CD4-positive, alpha-beta T cell treated with Interleukin-4 for 4 hours (primary cell): ENCODE measurements at regions not wholly inside any gene's neighbourhood (a gene's known extent, or its start where the extent isn't known, plus 50 kb on each side); places are given as distances from the start of the nearest gene placed in this dataset.
A peak's percentile ranks its signal among the peaks of the same experiment; 100 is the strongest.

ENCODE experiments used
- DNase-seq: peaks from one replicate; pipeline ENCODE4 v3.0.0-alpha.2; 2020

DNA sequence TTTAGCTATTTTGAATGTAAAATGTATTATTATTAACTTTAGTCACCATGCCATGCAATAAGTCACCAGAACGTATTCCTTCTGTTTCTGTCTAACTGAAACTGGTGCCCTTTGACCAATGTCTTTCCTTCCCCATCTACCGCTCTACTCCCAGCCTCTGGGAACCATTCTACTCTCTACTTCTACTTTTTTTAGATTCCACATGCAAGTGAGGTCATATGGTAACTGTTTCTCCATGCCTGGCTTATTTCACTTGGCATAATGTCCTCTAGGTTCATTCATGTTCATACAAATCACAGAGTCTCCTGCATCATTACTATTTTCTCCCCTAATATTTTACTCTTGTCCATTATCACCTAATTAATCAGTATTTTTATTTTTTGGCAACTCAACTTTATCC is 160.1 kb downstream of the TMX1 start:
- DNase-seq, result no peak

DNA sequence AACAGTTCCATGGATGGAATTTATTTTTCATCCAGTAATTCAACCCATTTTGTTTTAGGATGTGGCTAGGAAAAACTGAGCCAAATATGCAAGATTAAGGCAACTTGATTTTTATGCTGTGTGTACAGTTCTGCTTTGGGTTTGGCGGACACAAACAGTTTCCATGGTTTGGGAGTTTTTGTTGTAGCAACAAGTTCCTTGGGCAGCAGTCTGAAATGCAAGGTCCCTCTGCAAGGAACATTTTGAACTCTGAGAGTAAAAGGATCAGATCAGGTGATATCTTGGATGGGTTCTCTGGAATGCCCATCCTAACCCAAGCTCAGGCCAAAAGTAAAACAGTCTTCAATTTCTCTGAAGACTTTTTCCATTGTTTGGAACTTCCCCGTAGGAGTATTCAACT is 161.2 kb downstream of the TMX1 start:
- DNase-seq, result no peak

DNA sequence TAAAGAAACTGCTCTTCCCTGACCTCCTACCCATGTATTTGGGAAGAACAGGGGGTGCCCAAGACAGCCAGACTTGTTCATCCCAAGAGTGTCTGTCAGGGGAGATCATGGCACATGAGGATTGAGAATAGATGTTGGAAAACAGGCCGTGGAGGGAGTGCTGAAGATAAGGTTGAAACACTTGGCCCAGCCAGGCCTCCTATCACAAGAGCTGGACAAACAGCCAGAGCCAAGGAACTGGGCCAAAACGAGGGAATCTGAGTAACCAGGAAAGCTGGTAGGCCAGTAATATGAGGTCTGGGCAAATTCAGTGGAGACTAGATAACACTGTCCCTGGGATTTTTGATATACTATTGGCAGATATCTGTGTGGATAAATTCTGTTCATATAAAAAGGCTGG is 161.7 kb downstream of the TMX1 start:
- no peak for DNase-seq

DNA sequence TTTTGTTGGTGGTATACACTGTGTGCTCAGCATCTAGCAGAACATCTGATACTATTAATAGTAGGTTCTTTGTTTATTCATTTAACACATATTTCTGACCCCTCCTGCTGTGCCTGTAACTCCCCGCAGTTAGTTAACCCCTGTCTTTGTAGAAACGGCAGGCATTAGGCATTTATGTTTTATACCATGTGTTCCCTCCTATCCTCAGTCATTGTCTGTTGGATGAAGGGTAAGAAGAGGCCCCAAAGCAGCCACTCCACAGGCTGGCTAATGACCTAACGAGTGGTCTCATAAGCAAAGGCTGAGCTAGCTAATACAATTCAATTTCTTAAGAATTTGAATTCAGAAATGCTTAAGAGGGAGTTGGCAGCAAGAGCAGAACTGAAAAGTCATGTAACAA is 170.8 kb downstream of the TMX1 start:
- no peak for DNase-seq

DNA sequence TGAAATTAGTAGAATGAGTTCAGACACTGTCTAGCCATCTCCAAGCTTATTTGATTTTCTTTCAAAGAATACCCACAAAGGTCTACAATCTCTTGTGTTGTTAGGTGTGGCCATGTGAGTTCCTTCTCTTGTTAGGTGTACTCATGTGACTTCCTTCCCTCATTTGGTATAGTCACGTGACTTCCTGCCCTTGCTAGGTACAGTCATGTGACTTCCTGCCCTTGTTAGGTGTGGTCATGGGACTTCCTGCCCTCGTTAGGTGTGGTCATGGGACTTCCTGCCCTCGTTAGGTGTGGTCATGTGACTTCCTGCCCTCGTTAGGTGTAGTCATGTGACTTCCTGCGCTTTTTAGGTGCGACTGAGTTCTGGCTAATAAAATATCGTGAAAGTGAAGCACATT is 179.6 kb downstream of the TMX1 start:
- DNase-seq, result peak; percentile 33

DNA sequence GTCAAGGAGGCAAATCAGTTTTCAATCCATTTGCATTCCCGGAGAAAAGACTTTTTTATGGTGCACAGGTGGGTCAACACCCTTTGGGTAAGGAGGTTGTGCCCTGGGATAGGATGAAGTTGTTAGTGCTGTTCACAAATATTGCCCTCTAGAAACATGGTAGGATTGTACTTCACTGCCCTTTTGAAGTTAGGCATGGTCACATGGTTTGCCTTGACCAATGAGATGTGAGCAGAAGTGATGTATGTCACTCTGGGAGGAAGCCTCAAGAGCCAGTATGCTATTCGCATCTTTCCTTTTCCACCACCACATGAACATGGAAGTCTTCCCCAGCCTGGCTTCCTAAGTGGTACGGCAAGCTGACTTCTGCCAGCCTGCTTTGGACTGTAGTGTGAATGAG is 182.7 kb downstream of the TMX1 start:
- DNase-seq, result no peak

DNA sequence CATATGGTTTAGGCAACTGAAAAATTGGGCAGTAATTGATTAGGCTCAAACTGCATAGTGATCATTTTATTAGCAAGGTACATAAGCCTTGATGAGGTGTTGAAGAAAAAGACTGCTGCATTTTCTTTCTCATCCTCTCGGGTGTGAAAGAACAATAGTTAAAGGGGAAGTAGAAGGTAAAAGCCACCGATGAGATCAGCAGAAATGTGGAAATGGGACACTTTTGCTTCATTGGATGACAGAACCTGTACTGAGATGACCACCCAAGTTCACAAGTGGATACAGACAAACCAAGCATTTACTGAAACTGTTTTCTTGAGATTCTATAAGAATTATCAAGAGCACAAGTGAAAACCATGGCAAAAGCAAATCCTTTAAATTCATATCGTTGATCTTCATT is 184.0 kb downstream of the TMX1 start:
- DNase-seq, result no peak

DNA sequence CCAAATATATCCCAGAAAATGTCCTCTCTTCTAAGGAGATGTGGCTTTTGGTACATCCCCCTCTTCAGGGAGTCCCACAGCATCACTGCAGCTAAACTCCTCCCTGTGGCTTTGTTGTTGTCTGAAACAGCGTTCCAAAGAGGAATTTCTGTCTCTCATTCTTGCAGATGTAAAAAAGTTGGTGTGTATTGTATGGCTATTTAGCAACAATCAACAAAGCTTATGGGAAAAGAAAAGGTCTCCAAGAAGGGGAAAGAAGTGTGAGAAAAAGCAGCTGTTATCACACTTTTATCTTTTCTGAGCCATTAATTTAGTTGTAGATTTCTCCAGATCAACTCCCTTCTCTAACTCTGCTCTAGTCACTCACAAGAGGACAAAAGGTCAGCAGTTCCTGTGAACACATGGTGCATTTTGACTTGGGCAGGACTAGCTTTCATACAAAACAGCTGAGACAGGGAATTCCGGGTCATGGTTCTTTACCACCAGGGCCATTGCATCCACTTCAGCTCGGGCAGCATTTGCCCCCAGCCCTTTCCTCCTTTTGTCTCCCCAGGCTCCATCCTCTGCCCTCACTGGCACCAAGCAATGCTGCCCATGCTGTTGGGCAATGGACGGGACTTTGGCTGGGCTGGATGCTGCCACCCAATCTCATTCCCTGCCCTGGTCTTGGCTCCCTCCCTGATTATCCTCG is 184.7 kb downstream of the TMX1 start:
- DNase-seq, result no peak

DNA sequence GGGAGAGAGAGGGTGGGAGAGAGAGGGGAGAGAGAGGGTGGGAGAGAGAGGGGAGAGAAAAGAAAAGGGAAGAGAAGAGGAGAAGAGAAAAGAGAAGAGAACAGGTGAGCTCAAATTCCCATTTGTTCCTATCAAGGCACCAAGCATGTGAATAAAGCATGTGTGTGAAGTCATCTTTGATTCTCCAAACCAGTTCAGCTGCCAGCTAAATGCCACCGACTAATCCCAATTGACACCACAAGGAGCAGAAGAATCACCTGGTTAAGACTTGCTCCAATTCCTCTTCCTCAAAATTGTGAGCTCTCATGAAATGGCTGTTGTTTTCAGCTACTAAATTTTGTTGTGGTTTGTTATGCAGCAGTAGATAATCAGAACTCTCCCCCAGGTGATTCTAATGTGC is 188.9 kb downstream of the TMX1 start:
- DNase-seq, result no peak

DNA sequence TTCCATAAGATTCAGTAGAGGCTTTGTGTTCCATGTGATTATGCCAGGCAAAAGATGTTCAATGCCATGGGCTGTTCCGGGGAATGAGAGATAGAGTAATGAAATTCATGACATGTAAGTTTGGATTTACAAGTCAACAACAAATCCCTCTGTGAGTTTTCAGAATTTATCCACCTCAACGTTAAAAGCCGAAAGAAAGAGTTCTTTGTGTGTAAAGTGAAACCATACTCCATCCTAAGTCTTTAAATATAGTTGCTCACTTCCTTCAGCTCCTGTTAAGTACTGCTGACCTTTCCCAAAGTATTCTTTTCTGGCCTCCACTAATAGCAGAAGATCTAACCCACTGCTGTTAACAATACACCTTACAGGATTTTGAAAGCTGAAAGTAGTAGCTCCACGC is 190.0 kb downstream of the TMX1 start:
- DNase-seq, result no peak

DNA sequence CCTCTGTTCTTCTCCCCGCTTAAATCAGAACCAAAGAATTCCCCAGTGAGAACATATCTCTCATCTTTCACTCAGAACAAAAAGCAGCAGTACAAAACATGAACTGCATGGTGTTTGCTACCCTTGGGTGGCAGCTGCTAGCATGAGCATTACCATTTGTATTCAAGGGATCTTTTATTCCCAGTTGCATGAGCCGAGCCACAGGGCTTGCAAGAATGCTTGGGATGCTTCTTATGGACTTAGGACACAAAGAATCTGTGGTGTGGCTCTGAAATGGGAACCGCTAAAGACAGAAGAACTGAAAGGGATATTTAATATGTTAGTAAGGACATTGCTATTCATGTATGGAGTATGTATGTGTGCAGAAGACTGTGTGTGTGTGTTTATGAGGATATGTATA is 190.6 kb downstream of the TMX1 start:
- DNase-seq, result no peak

DNA sequence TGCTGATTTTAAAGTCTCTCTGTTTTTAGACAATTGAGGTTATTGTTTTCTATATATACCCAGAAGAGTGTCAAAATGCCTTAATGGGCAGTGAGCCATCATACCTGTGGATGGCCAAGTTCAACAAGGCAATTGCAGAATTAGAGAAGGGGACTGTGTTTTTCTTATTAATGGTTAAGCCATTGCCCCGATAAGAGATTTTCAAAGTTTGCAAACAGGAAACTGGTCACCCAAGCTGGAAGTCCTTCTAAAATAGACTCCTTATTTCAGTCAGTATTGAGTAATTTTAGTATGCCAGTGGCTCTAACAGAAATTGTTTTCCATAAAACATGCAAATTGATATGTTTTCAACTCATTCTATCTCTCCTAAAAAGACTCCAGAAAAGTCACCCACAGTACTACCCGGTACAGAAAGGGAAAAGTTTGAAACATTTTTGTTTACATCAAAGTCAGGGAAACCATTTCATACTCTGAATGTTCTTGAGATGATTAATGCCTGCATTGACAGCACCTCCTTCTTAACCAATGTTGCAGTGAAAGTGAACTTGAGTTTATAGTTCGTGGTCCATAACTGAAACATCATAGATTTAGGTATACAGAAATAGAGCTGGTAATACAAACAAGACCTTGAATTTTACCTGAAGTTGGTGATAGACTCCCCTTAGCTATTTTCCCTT is 191.1 kb downstream of the TMX1 start:
- DNase-seq, result no peak

DNA sequence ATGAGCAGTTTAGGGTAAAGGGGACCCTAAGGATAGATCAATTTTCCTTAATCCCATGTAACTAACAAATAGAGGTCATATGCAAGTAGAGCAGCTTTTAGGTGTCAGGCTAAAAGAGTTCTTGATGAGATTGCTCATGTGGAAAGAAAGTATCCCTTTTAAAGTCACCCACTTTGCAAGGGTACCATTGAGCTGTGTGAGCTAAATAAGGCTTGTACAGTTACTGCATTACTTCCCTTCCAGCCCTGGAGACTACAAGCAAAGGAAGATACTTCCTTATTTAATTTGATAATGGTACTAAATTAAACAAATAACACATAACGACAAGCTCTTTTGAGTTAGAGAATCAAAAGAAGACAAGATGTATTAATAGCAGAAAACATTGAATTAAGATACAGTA is 191.7 kb downstream of the TMX1 start:
- DNase-seq, result no peak

DNA sequence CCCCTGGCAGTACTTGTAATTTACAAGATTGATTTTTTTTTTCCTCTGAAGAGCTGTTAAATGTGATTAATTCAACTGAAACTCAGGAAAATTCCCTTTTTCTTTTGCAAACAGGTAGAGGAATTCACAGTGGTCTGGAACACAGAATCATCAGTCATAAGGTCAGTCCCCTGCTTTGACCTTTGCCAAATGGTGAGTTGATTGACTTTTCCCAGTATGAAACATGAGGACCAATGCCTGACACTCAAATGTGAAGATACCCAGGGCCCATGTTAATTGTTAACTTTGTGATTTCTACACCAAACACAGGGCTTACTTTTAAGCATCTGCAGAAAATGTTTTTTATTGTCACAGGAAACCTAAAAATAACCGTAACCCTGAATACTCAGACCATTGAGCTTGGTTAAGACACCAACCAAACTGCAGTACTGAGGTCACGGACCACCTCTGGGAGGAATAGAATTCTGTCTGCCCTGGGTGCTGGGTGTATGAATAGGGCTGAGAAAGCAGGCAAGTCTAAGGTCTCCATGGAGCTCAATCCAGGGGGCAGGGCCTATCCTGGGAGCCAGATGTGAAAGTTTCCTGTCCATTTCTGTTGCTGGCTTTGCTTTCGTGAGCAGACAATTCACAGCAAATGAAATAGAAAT is 192.4 kb downstream of the TMX1 start:
- no peak for DNase-seq

DNA sequence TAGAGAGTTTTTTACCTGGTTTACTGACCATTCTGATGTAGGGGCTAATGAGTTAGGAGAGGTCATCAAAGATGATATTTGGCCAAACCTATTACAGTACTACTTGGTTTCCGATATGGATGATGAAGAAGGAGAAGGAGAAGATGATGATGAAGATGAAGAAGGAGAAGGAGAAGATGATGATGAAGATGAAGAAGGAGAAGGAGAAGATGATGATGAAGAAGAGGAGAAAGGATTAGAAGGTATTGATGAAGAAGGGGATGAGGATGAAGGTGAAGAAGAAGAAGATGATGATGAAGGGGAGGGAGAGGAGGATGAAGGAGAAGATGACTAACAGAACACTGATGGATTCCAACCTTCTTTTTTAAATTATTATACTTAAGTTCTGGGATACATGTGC is 196.6 kb downstream of the TMX1 start:
- no peak for DNase-seq

DNA sequence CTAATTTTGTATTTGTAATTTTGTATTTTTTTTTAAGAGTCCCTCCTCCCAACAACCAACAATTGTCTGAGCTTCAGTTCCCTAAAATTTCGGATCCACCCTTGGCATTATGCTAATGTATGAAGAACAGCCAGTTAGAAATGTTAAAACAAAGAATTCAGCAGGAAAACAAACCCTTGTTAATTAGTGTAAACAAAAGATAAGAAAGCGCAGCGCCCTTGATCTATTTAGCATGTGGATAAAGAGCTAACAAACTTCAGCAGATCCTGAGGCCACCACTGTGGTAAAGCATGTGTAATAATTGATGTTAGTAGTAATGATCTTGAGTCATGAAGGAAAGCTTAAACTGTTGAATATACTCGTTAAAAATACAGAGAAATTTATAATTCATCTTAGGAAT is 199.8 kb downstream of the TMX1 start:
- no peak for DNase-seq

DNA sequence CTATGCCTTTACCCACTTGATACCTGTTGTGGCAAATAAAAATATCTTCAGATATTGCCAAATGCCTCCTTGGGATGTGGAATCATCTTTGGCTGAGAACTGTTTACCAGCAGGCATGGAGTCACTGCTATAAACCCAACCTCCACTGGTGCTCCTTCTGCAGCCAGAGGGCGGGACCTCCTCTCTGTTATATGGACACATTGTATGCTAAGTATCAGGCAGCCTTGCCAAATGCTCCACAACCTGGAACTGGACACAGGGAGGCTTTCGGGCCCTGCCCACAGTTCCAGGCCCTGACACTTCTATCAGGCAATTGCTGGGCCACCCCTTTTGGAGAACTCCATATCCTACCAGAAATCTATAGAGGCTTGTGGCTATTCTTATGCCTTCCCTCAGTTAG is 201.0 kb downstream of the TMX1 start:
- DNase-seq, result no peak

DNA sequence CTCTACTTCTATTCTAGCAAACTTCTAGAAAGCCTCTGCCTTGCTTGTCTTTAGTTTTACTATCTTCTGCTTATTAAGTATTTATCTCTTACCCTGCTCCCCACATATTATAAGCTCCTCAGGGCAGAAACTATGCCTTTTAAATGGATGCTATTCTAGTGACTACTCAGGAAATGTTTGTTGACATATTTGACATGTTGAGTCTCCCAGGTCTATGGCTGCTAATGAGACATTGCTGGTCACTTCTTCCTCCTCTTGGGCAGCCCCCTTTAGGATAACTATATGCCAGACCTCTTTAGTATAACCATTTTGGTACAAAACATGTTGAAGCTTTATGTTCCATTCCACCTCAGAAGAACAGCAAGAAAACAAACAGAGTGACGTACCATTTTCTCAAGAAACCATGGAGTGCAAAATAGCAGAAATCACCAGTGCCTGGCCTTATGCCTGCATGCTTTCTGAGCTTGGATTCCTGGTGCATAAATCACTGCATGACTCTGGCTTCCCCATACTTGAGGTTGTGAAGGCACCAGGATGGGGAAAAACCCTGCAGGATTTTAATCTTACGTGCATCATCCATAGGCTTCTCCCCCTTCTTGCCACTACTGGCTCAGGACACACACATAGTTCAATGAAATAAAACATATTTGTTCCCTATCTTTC is 202.6 kb downstream of the TMX1 start:
- DNase-seq, result no peak

DNA sequence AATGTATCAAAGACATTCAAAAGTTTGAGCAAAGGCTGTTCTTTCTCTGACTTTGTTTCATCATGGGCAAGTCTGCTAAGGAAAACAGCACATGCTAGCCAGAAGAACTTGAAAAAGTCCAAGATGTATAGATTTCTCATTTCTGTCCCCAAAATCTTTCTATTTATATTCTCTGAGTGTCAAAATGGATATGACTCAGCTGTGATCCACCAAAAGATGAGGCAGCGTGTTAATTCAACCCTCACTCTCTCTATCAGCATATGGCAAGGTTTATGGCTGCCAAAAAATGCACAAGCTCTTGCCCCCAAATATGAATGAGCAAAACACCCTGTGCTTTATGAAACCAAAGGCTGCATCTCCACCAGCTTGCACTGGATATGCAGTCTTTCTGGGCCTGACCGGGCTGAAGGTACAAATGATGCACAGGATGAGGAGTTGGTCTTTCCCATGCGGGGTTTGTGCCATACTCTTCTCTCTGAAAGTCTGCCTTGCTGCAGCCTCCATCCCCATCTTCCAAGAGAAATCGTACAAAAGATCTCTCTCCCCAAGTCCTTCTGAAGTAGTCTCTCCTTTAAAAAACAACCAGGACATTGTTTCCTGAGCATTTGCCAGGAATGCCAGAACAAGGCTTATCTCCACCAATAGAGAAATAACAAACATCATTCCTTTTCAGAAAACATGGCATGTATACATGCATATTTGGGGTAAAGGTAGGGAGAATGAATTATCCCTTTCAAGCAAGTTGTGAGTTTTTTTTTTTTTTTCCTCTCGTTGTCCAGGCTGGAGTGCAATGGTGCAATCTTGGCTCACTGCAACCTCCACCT is 203.4 kb downstream of the TMX1 start:
- DNase-seq, result no peak

DNA sequence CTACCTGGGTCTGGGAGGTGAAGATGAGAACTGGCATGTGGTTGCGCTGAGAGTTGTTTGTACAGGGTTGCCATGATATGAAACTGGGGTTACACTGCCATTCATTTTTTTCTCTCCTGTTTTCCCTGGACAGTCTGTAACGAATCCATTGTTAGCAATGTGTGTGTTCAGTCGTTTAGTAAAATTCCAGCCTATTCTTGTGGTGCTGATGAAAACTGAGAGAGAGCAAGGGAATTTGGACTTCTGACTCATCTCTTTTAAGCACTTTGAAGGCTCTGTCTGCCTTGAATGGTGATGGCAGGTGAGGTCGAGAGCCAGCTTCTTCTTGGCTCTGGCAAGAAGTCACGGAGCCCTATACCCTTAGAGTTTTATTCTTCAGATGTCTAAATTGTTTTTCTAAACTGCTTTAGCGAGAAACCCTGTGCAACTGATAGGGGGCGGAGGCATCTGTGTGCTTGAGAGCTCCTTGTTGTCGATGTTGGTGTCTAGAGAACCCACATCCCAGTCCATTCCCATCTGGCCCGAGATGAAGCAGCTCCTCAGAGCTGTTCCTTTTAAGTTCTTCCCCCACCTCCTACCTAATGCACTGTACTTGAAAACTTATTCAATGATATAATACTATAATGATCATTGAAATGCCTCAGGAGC is 204.4 kb downstream of the TMX1 start:
- DNase-seq, result no peak

DNA sequence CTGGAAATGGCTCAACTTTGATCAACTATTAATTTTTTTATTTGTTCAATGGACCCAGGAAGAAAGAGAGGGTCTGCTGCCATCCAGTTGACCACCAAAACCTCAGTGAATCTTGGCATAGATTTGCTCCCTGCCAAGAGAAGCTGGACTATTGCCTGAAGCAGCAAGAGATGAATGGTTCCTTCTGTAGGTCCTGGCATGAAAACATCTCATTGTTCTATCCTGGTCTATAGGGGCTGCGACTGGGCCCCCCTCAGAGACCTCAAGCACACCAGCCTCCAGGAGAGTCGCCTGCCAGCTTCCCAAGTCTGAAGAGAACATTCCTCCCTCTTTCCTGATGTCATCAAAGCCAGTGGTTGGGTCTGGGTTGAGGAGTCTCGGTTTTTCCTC is 204.9 kb downstream of the TMX1 start:
- DNase-seq, result no peak

DNA sequence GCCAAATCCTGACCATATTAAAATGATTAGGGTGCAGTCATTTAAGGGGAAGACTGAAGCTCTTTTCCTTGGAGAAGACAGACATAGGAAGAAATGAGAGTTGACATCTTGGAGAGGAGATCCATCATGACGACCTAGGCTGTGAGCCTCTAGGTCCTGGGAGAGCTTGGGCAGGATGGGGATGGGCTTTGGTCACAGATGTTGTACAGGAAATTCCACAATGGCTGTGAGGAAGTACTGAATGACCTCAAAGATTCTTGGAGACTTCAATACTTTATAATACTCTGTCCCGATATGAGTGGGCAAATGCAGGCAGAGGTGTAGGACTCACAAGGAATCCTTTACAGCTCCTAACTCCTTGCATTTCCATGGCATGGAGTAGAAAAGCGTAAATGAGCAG is 204.9 kb upstream of the FRMD6 start:
- no peak for DNase-seq

DNA sequence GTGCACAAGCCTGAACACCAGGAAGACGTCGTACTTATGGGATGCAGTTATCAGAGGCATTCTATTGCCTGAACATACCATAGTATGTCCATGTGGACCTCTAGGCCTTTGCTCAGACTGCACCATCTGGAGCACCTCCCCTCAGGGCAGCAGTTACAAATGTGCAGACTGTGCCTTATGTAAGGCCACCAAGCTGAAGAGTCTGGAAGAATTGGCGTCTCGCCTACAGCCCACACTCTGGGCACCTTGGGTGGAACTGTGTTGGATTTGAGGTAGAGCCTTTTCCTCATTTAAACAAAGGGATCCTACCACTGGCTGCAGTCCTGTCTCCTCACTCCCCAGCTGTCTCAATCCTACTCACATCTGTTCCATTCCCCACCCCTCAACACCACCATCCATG is 204.3 kb upstream of the FRMD6 start:
- no peak for DNase-seq
